H9 (cell line): ENCODE measurements at regions not wholly inside any gene's neighbourhood (a gene's known extent, or its start where the extent isn't known, plus 50 kb on each side); places are given as distances from the start of the nearest gene placed in this dataset.

Experiments used
- DNase-seq: peaks from one replicate; pipeline ENCODE4 v3.0.0-alpha.2; 2017
- H2AFZ ChIP-seq: one replicate; pipeline ENCODE4 v1.6.1; 2013; ENCODE audit warnings: mild to moderate bottlenecking, low read length, control low read depth, moderate library complexity
- H2AK5ac ChIP-seq: 2 replicates; pipeline ENCODE4 v1.6.1; 2013; ENCODE audit warnings: low read length, control low read depth, mixed read lengths; ENCODE audit not compliant: insufficient read length
- H2BK120ac ChIP-seq: one replicate; pipeline ENCODE4 v1.6.1; 2013; ENCODE audit warnings: low read depth, mild to moderate bottlenecking, low read length, control low read depth, inconsistent platforms; ENCODE audit not compliant: poor library complexity, severe bottlenecking
- H2BK12ac ChIP-seq: 2 replicates; pipeline ENCODE4 v1.6.1; 2013; ENCODE audit warnings: low read length, control low read depth, mixed read lengths, low read depth; ENCODE audit not compliant: insufficient read length
- H2BK15ac ChIP-seq: 2 replicates; pipeline ENCODE4 v1.6.1; 2013; ENCODE audit warnings: low read depth, low read length, control low read depth
- H2BK20ac ChIP-seq: one replicate; pipeline ENCODE4 v1.6.1; 2013; ENCODE audit warnings: low read depth, mild to moderate bottlenecking, low read length, control low read depth, inconsistent platforms; ENCODE audit not compliant: poor library complexity, severe bottlenecking
- H2BK5ac ChIP-seq: 2 replicates; pipeline ENCODE4 v1.6.1; 2013; ENCODE audit warnings: low read length, control low read depth, mixed read lengths; ENCODE audit not compliant: insufficient read length
- H3K14ac ChIP-seq: 2 replicates; pipeline ENCODE4 v1.6.1; 2013; ENCODE audit warnings: low read length, control low read depth; ENCODE audit not compliant: insufficient read depth
- H3K18ac ChIP-seq: 2 replicates; pipeline ENCODE4 v1.6.1; 2013; ENCODE audit warnings: low read depth, mild to moderate bottlenecking, mixed read lengths, low read length, control low read depth; ENCODE audit not compliant: insufficient read length
- H3K23ac ChIP-seq: 2 replicates; pipeline ENCODE4 v1.6.1; 2013; ENCODE audit warnings: low read length, control low read depth, mixed read lengths, low read depth; ENCODE audit not compliant: insufficient read length
- H3K23me2 ChIP-seq: 2 replicates; pipeline ENCODE4 v1.6.1; 2013; ENCODE audit warnings: low read depth, mild to moderate bottlenecking, mixed read lengths, low read length, control low read depth; ENCODE audit not compliant: insufficient read length, poor library complexity, severe bottlenecking
- H3K27ac ChIP-seq: 2 replicates; pipeline ENCODE4 v1.5.1; 2013; ENCODE audit warnings: low read length, control low read depth, mixed read lengths, low read depth; ENCODE audit not compliant: insufficient read length
- H3K27me3 ChIP-seq: 2 replicates; pipeline ENCODE4 v1.6.1; 2013; ENCODE audit warnings: low read length, control low read depth, inconsistent platforms; ENCODE audit not compliant: insufficient read depth
- H3K4ac ChIP-seq: 2 replicates; pipeline ENCODE4 v1.6.1; 2013; ENCODE audit warnings: low read depth, mild to moderate bottlenecking, control low read depth, inconsistent platforms, low read length, moderate library complexity
- H3K4me1 ChIP-seq: 2 replicates; pipeline ENCODE4 v1.6.1; 2013; ENCODE audit warnings: low read length, control low read depth, inconsistent platforms; ENCODE audit not compliant: insufficient read depth
- H3K4me2 ChIP-seq: 2 replicates; pipeline ENCODE4 v1.6.1; 2013; ENCODE audit warnings: low read length, control low read depth, mixed read lengths; ENCODE audit not compliant: insufficient read length, insufficient read depth
- H3K56ac ChIP-seq: 2 replicates; pipeline ENCODE4 v1.6.1; 2013; ENCODE audit warnings: low read depth, mild to moderate bottlenecking, mixed read lengths, low read length, control low read depth; ENCODE audit not compliant: insufficient read length
- H3K79me1 ChIP-seq: 2 replicates; pipeline ENCODE4 v1.6.1; 2013; ENCODE audit warnings: low read depth, mild to moderate bottlenecking, moderate library complexity, low read length, control low read depth, inconsistent platforms; ENCODE audit not compliant: insufficient read depth, poor library complexity, severe bottlenecking
- H3K79me2 ChIP-seq: 2 replicates; pipeline ENCODE4 v1.6.1; 2013; ENCODE audit warnings: low read length, control low read depth, inconsistent platforms; ENCODE audit not compliant: insufficient read depth
- H3K9ac ChIP-seq: 2 replicates; pipeline ENCODE4 v1.6.1; 2013; ENCODE audit warnings: low read length, control low read depth, mixed read lengths; ENCODE audit not compliant: insufficient read length; ENCODE audit errors: extremely low read depth
- H3K9me3 ChIP-seq: one replicate; pipeline ENCODE4 v1.6.1; 2013; ENCODE audit warnings: low read depth, low read length, inconsistent platforms; ENCODE audit not compliant: control insufficient read depth
- H3T11ph ChIP-seq: one replicate; pipeline ENCODE4 v1.6.1; 2013; ENCODE audit warnings: mild to moderate bottlenecking, low read length, control low read depth, inconsistent platforms
- H4K20me1 ChIP-seq: one replicate; pipeline ENCODE4 v1.6.1; 2013; ENCODE audit not compliant: control insufficient read depth, insufficient read length, insufficient read depth
- H4K5ac ChIP-seq: 2 replicates; pipeline ENCODE4 v1.6.1; 2013; ENCODE audit warnings: low read depth, mild to moderate bottlenecking, mixed read lengths, low read length, control low read depth; ENCODE audit not compliant: insufficient read length
- H4K8ac ChIP-seq: replicated peaks from 2 replicates; pipeline ENCODE4 v1.6.1; 2013; ENCODE audit warnings: low read length, control low read depth, mixed read lengths, low read depth; ENCODE audit not compliant: insufficient read length
- H4K91ac ChIP-seq: 2 replicates; pipeline ENCODE4 v1.6.1; 2013; ENCODE audit warnings: low read depth, mild to moderate bottlenecking, moderate library complexity, mixed read lengths, low read length, control low read depth; ENCODE audit not compliant: insufficient read length
- H3K27ac Mint-ChIP-seq, 3 experiments: 2 replicates in 2 of 3; 3 replicates in 1 of 3; pipeline ENCODE4 v1.8.0; 2020 to 2021; ENCODE audit warnings: mixed read lengths in 3 of 3, mild to moderate bottlenecking in 1 of 3, moderate library complexity in 1 of 3
- H3K27me3 Mint-ChIP-seq: 2 replicates; pipeline ENCODE4 v1.8.0; 2021; ENCODE audit warnings: low read depth, mild to moderate bottlenecking, moderate library complexity, mixed read lengths
- H3K36me3 Mint-ChIP-seq, 3 experiments: 2 replicates in 2 of 3; 3 replicates in 1 of 3; pipeline ENCODE4 v1.8.0; 2020 to 2021; ENCODE audit warnings: low read depth in 3 of 3, mixed read lengths in 3 of 3; ENCODE audit not compliant: insufficient read depth in 1 of 3
- H3K4me1 Mint-ChIP-seq, 2 experiments: 2 replicates each; pipeline ENCODE4 v1.8.0; 2020; ENCODE audit warnings: mixed read lengths in 2 of 2
- H3K4me3 Mint-ChIP-seq, 2 experiments: 2 replicates in 1 of 2; 3 replicates in 1 of 2; pipeline ENCODE4 v1.8.0; 2020 to 2021; ENCODE audit warnings: mild to moderate bottlenecking in 2 of 2, mixed read lengths in 2 of 2, moderate library complexity in 1 of 2
- H3K9me3 Mint-ChIP-seq, 2 experiments: 2 replicates in 1 of 2; 3 replicates in 1 of 2; pipeline ENCODE4 v1.8.0; 2020; ENCODE audit warnings: mild to moderate bottlenecking in 2 of 2, mixed read lengths in 2 of 2, moderate library complexity in 1 of 2
- WGBS: extraction: QIAGEN DNeasy Blood & Tissue Kit; methylation state at CpG from one replicate; pipeline ENCODE4 v1.1.7; 2013; ENCODE audit warnings: missing lambda C conversion rate, low lambda C conversion rate, mixed read lengths; ENCODE audit not compliant: insufficient read length; ENCODE audit errors: extremely low coverage; 5-methylcytosine and 5-hydroxymethylcytosine counted together
- TF ChIP-seq, protein P1 (sequence below): fragments of 200-600 bp; sonication (generic); conservative IDR thresholded peaks from 3 replicates; pipeline ENCODE4 v1.8.0; 2021; ENCODE audit warnings: antibody characterized with exemption, mild to moderate bottlenecking

DNA sequence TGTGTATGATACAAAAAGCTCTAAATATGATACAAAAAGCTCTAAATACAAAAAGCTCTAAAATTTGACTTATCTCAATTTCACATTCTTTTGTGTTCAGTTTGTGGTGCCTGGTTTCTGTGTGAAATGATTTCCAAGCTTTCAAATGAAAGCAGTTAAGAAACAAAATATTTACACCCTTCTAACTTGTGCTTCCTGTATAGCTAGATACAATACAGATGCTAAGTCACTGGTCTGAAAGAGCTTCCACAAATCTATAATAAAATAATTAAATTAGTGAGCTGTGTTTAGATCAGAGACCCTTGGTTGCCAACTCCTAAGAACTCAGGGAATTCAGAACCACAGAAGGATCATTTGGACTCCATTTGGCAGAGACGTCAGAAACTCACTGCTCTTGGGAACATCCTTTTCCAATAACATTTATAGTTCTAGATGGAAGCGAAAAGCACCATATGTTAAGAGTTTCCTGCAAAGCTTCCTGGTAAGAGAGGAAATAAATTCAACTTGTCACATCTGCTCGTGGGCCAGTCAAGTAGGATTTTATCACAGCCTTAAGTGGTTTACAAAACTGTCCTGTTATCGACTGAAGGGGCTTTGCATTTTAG lies 1079.1 kb downstream of the ADGRL2 start:
- no peak overlapping the region for H3K23ac ChIP-seq
- WGBS = no CpG with 5 or more reads among the region's 4 CpGs
- no peaks in the 10 kb centered on the region for H4K20me1 ChIP-seq

More for the DNA sequence above, 1079.1 kb downstream of the ADGRL2 start:
- Histone ChIP-seq H2BK5ac (no peak overlapping the region), H3K79me1 (no peaks in the 10 kb centered on the region), H2BK20ac (no peak overlapping the region), H3K9ac (no peak overlapping the region), H3K27me3 (no peaks in the 10 kb centered on the region), H3K56ac (no peak overlapping the region), H3K27ac (no peak overlapping the region), H2AK5ac (no peak overlapping the region), H3K23me2 (no peaks in the 10 kb centered on the region), H4K5ac (no peak overlapping the region), H2BK12ac (no peak overlapping the region), H4K91ac (no peak overlapping the region), H3K4me2 (no peak overlapping the region), H3K9me3 (no peaks in the 10 kb centered on the region), H3K4ac (no peak overlapping the region), H3K79me2 (no peaks in the 10 kb centered on the region), H3T11ph (no peak overlapping the region), H2AFZ (no peak overlapping the region), H2BK15ac (no peak overlapping the region), H2BK120ac (no peak overlapping the region), H3K18ac (no peak overlapping the region), H3K4me1 (no peaks in the 10 kb centered on the region), H4K8ac (no peak overlapping the region), H3K14ac (no peak overlapping the region)
- TF ChIP-seq, protein P1, sequence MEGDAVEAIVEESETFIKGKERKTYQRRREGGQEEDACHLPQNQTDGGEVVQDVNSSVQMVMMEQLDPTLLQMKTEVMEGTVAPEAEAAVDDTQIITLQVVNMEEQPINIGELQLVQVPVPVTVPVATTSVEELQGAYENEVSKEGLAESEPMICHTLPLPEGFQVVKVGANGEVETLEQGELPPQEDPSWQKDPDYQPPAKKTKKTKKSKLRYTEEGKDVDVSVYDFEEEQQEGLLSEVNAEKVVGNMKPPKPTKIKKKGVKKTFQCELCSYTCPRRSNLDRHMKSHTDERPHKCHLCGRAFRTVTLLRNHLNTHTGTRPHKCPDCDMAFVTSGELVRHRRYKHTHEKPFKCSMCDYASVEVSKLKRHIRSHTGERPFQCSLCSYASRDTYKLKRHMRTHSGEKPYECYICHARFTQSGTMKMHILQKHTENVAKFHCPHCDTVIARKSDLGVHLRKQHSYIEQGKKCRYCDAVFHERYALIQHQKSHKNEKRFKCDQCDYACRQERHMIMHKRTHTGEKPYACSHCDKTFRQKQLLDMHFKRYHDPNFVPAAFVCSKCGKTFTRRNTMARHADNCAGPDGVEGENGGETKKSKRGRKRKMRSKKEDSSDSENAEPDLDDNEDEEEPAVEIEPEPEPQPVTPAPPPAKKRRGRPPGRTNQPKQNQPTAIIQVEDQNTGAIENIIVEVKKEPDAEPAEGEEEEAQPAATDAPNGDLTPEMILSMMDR = no peak
- Mint-ChIP-seq H3K4me3 (no peak overlapping the region), H3K4me1 (no peaks in the 10 kb centered on the region), H3K27me3 (no peaks in the 10 kb centered on the region), H3K27ac (no peak overlapping the region), H3K36me3 (no peaks in the 10 kb centered on the region), H3K9me3 (no peaks in the 10 kb centered on the region)
- DNase-seq = no peak
